ENCODE measurements at regions not wholly inside any gene's neighbourhood (a gene's known extent, or its start where the extent isn't known, plus 50 kb on each side); places are given as distances from the start of the nearest gene placed in this dataset.

DNA sequence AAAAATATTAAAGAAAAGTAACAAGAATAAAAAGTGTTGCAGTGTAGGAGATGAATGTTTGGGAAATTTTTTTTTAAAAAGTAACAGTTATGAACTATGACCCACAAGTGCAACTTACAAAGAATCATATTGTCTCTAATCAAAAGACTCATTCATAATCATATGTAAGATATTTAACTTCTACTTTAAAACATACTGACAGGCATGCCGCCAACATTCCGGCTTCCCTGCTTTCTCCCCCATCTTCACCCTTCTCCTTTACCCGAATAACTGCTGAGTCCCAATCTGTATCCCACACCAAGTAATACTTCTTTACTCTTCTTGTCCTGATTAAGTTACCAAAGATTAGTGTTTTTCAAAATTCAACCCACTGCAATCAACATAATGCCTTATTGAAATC is 598.8 kb upstream of the FRG1 start:
- peaks cover 3% of the 10 kb centered on the region for H3K9me3 ChIP-seq
- no peak overlapping the region for H3K27ac ChIP-seq
- H3K36me3 ChIP-seq = no peaks in the 10 kb centered on the region
- H3K4me3 ChIP-seq (ENCODE audit: low read depth in 1 of 2, low read length in 1 of 2) = no peak overlapping the region
- TF ChIP-seq, protein P1, sequence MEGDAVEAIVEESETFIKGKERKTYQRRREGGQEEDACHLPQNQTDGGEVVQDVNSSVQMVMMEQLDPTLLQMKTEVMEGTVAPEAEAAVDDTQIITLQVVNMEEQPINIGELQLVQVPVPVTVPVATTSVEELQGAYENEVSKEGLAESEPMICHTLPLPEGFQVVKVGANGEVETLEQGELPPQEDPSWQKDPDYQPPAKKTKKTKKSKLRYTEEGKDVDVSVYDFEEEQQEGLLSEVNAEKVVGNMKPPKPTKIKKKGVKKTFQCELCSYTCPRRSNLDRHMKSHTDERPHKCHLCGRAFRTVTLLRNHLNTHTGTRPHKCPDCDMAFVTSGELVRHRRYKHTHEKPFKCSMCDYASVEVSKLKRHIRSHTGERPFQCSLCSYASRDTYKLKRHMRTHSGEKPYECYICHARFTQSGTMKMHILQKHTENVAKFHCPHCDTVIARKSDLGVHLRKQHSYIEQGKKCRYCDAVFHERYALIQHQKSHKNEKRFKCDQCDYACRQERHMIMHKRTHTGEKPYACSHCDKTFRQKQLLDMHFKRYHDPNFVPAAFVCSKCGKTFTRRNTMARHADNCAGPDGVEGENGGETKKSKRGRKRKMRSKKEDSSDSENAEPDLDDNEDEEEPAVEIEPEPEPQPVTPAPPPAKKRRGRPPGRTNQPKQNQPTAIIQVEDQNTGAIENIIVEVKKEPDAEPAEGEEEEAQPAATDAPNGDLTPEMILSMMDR (IDR thresholded peaks at IDR 0.05) = no peak
- H3K27me3 ChIP-seq = no peaks in the 10 kb centered on the region
- no peaks in the 10 kb centered on the region for H3K4me1 ChIP-seq (ENCODE audit: control insufficient read depth in 1 of 2, insufficient read depth in 1 of 2, low read depth in 1 of 2, low read length in 1 of 2)

DNA sequence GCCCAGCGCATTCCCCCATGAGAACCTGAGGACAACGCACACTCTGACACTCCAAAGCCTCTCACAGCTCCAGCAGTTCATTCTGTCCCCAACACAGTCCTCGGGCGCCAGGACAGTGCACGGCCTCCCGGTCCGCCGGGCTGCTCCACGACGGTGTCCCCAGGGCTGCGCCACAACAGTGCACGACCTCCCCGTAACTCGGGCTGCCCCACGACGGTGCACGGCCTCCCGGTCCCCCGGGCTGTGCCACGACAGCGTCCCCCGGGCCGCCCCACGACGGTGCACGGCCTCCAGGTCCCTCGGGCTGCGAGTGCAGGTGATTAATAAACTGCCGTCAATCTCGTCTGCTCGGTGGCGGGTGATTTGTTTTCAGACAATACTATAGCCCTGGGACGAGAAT is 585.1 kb upstream of the FRG1 start:
- Histone ChIP-seq H3K27me3 (no peaks in the 10 kb centered on the region), H3K36me3 (no peaks in the 10 kb centered on the region), H3K9me3 (no peaks in the 10 kb centered on the region), H3K27ac (no peak overlapping the region), H3K4me3 (ENCODE audit: low read depth in 1 of 2, low read length in 1 of 2) (no peak overlapping the region), H3K4me1 (ENCODE audit: control insufficient read depth in 1 of 2, insufficient read depth in 1 of 2, low read depth in 1 of 2, low read length in 1 of 2) (no peaks in the 10 kb centered on the region)
- TF ChIP-seq, protein P1 (IDR thresholded peaks at IDR 0.05) = no peak

DNA sequence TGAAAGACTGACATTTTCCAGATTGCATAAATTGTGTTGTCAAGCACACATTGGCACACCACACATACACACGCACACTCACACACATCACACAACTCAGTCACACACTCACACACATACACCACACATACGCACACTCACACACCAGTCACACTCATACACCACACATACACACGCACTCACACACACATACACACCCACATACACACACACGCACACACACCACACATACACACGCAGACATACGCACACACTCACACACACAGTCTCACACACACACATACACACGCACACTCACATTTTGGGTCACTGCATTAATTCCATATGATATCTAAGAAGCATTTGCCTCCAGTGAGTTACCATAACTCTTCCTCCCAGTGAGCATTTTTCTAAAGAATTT is 578.3 kb upstream of the FRG1 start:
- TF ChIP-seq, protein P1 (IDR thresholded peaks at IDR 0.05) = no peak
- Histone ChIP-seq H3K9me3 (no peaks in the 10 kb centered on the region), H3K27ac (no peak overlapping the region), H3K4me1 (ENCODE audit: control insufficient read depth in 1 of 2, insufficient read depth in 1 of 2, low read depth in 1 of 2, low read length in 1 of 2) (no peaks in the 10 kb centered on the region), H3K4me3 (ENCODE audit: low read depth in 1 of 2, low read length in 1 of 2) (no peak overlapping the region), H3K36me3 (no peaks in the 10 kb centered on the region), H3K27me3 (no peaks in the 10 kb centered on the region)

DNA sequence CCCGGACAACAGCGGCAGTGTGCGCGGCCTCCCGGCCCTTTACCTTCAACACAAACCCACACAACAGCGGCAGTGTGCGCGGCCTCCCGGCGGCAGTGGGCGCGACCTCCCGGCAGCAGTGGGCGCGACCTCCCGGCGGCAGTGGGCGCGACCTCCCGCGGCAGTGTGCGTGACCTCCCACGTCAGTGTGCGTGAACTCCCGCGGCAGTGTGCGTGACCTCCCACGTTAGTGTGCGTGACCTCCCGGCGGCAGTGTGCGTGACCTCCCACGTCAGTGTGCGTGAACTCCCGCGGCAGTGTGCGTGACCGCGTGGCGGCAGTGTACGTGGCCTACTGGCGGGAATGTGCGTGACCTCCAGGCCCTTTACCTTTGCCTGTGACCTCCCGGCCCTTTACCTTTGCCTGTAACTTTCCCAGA is 576.6 kb upstream of the FRG1 start:
- TF ChIP-seq, protein P1 (IDR thresholded peaks at IDR 0.05) = no peak
- Histone ChIP-seq H3K4me1 (ENCODE audit: control insufficient read depth in 1 of 2, insufficient read depth in 1 of 2, low read depth in 1 of 2, low read length in 1 of 2) (no peaks in the 10 kb centered on the region), H3K4me3 (ENCODE audit: low read depth in 1 of 2, low read length in 1 of 2) (no peak overlapping the region), H3K36me3 (no peaks in the 10 kb centered on the region), H3K27ac (no peak overlapping the region), H3K27me3 (no peaks in the 10 kb centered on the region), H3K9me3 (no peaks in the 10 kb centered on the region)

DNA sequence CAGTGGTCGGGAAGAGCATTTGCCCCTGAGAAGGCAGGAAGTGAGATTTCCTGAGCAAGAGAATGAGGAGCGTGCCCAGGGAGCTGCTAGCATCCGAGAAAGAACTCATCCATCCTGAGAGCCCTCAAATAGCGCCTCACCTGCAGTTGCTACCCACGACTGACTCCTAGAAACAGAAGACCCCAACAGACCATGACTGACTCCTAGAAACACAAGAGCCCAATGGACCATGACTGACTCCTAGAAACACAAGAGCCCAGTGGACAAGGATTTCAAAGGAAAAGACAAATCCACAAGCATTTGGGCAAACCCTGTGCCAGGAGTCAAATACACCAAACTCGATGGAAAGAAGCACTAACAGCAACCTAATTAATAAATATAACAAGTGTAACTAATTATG is 575.2 kb upstream of the FRG1 start:
- H3K4me1 ChIP-seq (ENCODE audit: control insufficient read depth in 1 of 2, insufficient read depth in 1 of 2, low read depth in 1 of 2, low read length in 1 of 2) = no peaks in the 10 kb centered on the region
- H3K9me3 ChIP-seq = no peaks in the 10 kb centered on the region

More for the DNA sequence above, 575.2 kb upstream of the FRG1 start:
- Histone ChIP-seq H3K4me3 (ENCODE audit: low read depth in 1 of 2, low read length in 1 of 2) (no peak overlapping the region), H3K27me3 (no peaks in the 10 kb centered on the region), H3K27ac (no peak overlapping the region), H3K36me3 (no peaks in the 10 kb centered on the region)
- TF ChIP-seq, protein P1 (IDR thresholded peaks at IDR 0.05) = no peak

Measured in neutrophil (primary cell).